K562 (cell line): ENCODE measurements at regions not wholly inside any gene's neighbourhood (a gene's known extent, or its start where the extent isn't known, plus 50 kb on each side); places are given as distances from the start of the nearest gene placed in this dataset.

ENCODE experiments used
- ATAC-seq: fragments of 200-7000 bp; cut with Tn5 transposase; 3 replicates; pipeline ENCODE4 v1.9.1; 2020; ENCODE audit warnings: moderate library complexity
- BruUV-seq: library from RNA; stranded (reverse); fragments of 400-500 nt; replicated peaks from 2 replicates; lab custom pipeline; 2021; lab: Mats Ljungman, UMichigan
- CTCF ChIA-PET: fragments of 300-600 bp; formaldehyde crosslinking; extraction: SDS; loops from one replicate; lab custom pipeline; 2021; ENCODE audit warnings: low intra/inter-chr PET ratio; lab: Yijun Ruan, JAX
- POLR2A ChIA-PET: fragments of 300-600, 350-650 bp; sonication (Branson Sonifier 250); formaldehyde crosslinking; extraction: SDS; loops from one replicate; lab custom pipeline; 2021; ENCODE audit warnings: antibody characterized with exemption, inconsistent platforms; lab: Yijun Ruan, JAX
- DNase-seq, 4 experiments: peaks; one replicate each; pipeline versions ENCODE4 v3.0.0 to v3.0.0-alpha.2; 2011 to 2018; ENCODE audit warnings: low spot score in 3 of 4, mixed read lengths in 3 of 4; ENCODE audit errors: extremely low read depth in 1 of 4
- FAIRE-seq: peaks from 2 replicates; lab custom pipeline; 2011; peaks lifted over from hg19 to GRCh38; lab: Jason Lieb, UNC
- H2AFZ ChIP-seq: 2 replicates; pipeline ENCODE4 v1.6.0; 2011; ENCODE audit warnings: low read depth, low read length, control low read depth, inconsistent platforms
- H3K27ac ChIP-seq: fragments of 200-600 bp; 3 replicates; pipeline ENCODE4 v1.8.0; 2011; ENCODE audit warnings: low read depth, mild to moderate bottlenecking, control low read depth, inconsistent platforms, low read length, moderate library complexity, mixed read lengths; ENCODE audit errors: extremely low read depth
- H3K27me3 ChIP-seq, 2 experiments: fragments of 300-600 bp in 1 of 2; 2 replicates in 1 of 2; 3 replicates in 1 of 2; pipeline versions ENCODE4 v1.6.0 to v1.8.0; 2011; ENCODE audit warnings: inconsistent platforms in 2 of 2, low read length in 2 of 2, mild to moderate bottlenecking in 1 of 2, mixed read lengths in 1 of 2, moderate library complexity in 1 of 2; ENCODE audit not compliant: control insufficient read depth in 2 of 2, insufficient read depth in 2 of 2
- H3K36me3 ChIP-seq: fragments of 300-600 bp; 3 replicates; pipeline ENCODE4 v1.8.0; 2011; ENCODE audit warnings: mild to moderate bottlenecking, low read length, inconsistent platforms; ENCODE audit not compliant: control insufficient read depth, insufficient read depth
- H3K4me1 ChIP-seq, 2 experiments: fragments of 200-600 bp in 1 of 2; replicated peaks in 1 of 2; 2 replicates in 1 of 2; 3 replicates in 1 of 2; pipeline versions ENCODE4 v1.5.1 to v1.8.0; 2011; ENCODE audit warnings: inconsistent platforms in 2 of 2, low read length in 2 of 2, mild to moderate bottlenecking in 1 of 2, mixed read lengths in 1 of 2, moderate library complexity in 1 of 2; ENCODE audit not compliant: control insufficient read depth in 2 of 2, insufficient read depth in 2 of 2
- H3K4me2 ChIP-seq: 2 replicates; pipeline ENCODE4 v1.6.1; 2011; ENCODE audit warnings: low read length, control low read depth, inconsistent platforms, mixed read lengths; ENCODE audit not compliant: insufficient read depth
- H3K4me3 ChIP-seq: fragments of 200-600 bp; sonication (generic), shearing (Covaris generic); 2 replicates; pipeline ENCODE4 v1.5.1; 2016; ENCODE audit warnings: control low read depth, inconsistent platforms
- H3K79me2 ChIP-seq: fragments of 200-600 bp; 3 replicates; pipeline ENCODE4 v1.8.0; 2011; ENCODE audit warnings: low read length, inconsistent platforms; ENCODE audit not compliant: control insufficient read depth, insufficient read depth
- H3K9ac ChIP-seq, 2 experiments: 2 replicates each; pipeline versions ENCODE4 v1.6.0 to v1.6.1; 2011; ENCODE audit warnings: low read depth in 2 of 2, low read length in 2 of 2, control low read depth in 1 of 2, inconsistent platforms in 1 of 2, mild to moderate bottlenecking in 1 of 2, mixed read lengths in 1 of 2; ENCODE audit not compliant: insufficient read depth in 1 of 2
- H3K9me1 ChIP-seq: one replicate; pipeline ENCODE4 v1.6.0; 2011; ENCODE audit warnings: inconsistent platforms, mild to moderate bottlenecking, low read length, moderate library complexity; ENCODE audit not compliant: control insufficient read depth, insufficient read depth
- H3K9me3 ChIP-seq: replicated peaks from 2 replicates; pipeline ENCODE4 v1.5.1; 2011; ENCODE audit warnings: low read depth, low read length, inconsistent platforms; ENCODE audit not compliant: control insufficient read depth, insufficient read depth
- H4K20me1 ChIP-seq: replicated peaks from 2 replicates; pipeline ENCODE4 v1.6.1; 2011; ENCODE audit warnings: low read length, inconsistent platforms, mixed read lengths; ENCODE audit not compliant: control insufficient read depth, insufficient read depth
- EP400 ChIP-seq: fragments of 450-650 bp; IDR thresholded peaks from 2 replicates; pipeline ENCODE4 v1.6.1; 2017; ENCODE audit warnings: antibody characterized with exemption, mild to moderate bottlenecking, moderate library complexity
- ETV6 ChIP-seq, 3 experiments: fragments of 150-350 bp in 1 of 3; sonication (generic) in 1 of 3; formaldehyde crosslinking in 1 of 3; IDR thresholded peaks; 2 replicates each; pipeline versions ENCODE4 v1.6.1 to v1.8.0; 2014 to 2022; ENCODE audit warnings: borderline replicate concordance in 2 of 3, low read depth in 2 of 3, antibody characterized with exemption in 1 of 3, low read length in 1 of 3, mild to moderate bottlenecking in 1 of 3, missing genetic modification reagents in 1 of 3
- ZNF239 ChIP-seq: fragments of 250-450 bp; sonication (Bioruptor Pico); IDR thresholded peaks from 2 replicates; pipeline ENCODE4 v1.4.0; 2020; ENCODE audit warnings: mild to moderate bottlenecking
- WGBS: fragments of 100-300 bp; shearing (Covaris generic); methylation state at CpG from one replicate; pipeline ENCODE4 v1.1.6; 2016; ENCODE audit warnings: low coverage, mixed read lengths; ENCODE audit not compliant: insufficient coverage; ENCODE audit errors: missing lambda C conversion rate; 5-methylcytosine and 5-hydroxymethylcytosine counted together
- in situ Hi-C: fragments of 300-500 bp; cut with MboI; formaldehyde crosslinking; loops from 4 replicates; pipeline ENCODE4 v1.15.0; 2018; ENCODE audit warnings: inconsistent platforms, mixed read lengths
- intact Hi-C: fragments of 100-400 bp; cut with micrococcal nuclease; formaldehyde crosslinking; loops from 2 replicates; pipeline ENCODE4 v1.14.2; 2022
- TF ChIP-seq, protein P1 (sequence below): fragments of 250-450 bp; sonication (Bioruptor Pico); IDR thresholded peaks from 2 replicates; pipeline ENCODE4 v1.4.0; 2020
- TF ChIP-seq, protein P2 (sequence below): IDR thresholded peaks from 2 replicates; pipeline ENCODE4 v1.6.1; 2016; ENCODE audit warnings: missing genetic modification characterization, missing compliant biosample characterization

- H3K9me1 ChIP-seq, result no peaks in the 10 kb centered on the region
- no peaks in the 10 kb centered on the region for H3K27me3 ChIP-seq
- ChIA-PET POLR2A (no interaction called here), CTCF (no interaction called here)
- no peak for DNase-seq
- H3K27ac ChIP-seq, result no peak overlapping the region
- H3K79me2 ChIP-seq, result no peaks in the 10 kb centered on the region
- no peak overlapping the region for H3K4me3 ChIP-seq
- ATAC-seq, result no peak
- H2AFZ ChIP-seq, result no peak overlapping the region
- H3K9me3 ChIP-seq, result peaks cover 9% of the 10 kb centered on the region
- TF ChIP-seq EP400 (no peak), ZNF239 (CRISPR knock-in tag) (no peak), ETV6 (IDR thresholded peaks at IDR 0.05; ENCODE audit: borderline replicate concordance in 1 of 2, low read depth in 2 of 2, low read length in 1 of 2) (no peak), ETV6 (CRISPR knock-in tag; IDR thresholded peaks at IDR 0.05; ENCODE audit: borderline replicate concordance) (no peak)
- TF ChIP-seq, protein P1, sequence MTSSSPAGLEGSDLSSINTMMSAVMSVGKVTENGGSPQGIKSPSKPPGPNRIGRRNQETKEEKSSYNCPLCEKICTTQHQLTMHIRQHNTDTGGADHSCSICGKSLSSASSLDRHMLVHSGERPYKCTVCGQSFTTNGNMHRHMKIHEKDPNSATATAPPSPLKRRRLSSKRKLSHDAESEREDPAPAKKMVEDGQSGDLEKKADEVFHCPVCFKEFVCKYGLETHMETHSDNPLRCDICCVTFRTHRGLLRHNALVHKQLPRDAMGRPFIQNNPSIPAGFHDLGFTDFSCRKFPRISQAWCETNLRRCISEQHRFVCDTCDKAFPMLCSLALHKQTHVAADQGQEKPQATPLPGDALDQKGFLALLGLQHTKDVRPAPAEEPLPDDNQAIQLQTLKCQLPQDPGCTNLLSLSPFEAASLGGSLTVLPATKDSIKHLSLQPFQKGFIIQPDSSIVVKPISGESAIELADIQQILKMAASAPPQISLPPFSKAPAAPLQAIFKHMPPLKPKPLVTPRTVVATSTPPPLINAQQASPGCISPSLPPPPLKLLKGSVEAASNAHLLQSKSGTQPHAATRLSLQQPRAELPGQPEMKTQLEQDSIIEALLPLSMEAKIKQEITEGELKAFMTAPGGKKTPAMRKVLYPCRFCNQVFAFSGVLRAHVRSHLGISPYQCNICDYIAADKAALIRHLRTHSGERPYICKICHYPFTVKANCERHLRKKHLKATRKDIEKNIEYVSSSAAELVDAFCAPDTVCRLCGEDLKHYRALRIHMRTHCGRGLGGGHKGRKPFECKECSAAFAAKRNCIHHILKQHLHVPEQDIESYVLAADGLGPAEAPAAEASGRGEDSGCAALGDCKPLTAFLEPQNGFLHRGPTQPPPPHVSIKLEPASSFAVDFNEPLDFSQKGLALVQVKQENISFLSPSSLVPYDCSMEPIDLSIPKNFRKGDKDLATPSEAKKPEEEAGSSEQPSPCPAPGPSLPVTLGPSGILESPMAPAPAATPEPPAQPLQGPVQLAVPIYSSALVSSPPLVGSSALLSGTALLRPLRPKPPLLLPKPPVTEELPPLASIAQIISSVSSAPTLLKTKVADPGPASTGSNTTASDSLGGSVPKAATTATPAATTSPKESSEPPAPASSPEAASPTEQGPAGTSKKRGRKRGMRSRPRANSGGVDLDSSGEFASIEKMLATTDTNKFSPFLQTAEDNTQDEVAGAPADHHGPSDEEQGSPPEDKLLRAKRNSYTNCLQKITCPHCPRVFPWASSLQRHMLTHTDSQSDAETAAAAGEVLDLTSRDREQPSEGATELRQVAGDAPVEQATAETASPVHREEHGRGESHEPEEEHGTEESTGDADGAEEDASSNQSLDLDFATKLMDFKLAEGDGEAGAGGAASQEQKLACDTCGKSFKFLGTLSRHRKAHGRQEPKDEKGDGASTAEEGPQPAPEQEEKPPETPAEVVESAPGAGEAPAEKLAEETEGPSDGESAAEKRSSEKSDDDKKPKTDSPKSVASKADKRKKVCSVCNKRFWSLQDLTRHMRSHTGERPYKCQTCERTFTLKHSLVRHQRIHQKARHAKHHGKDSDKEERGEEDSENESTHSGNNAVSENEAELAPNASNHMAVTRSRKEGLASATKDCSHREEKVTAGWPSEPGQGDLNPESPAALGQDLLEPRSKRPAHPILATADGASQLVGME (CRISPR knock-in tag), result no peak
- TF ChIP-seq, protein P2, sequence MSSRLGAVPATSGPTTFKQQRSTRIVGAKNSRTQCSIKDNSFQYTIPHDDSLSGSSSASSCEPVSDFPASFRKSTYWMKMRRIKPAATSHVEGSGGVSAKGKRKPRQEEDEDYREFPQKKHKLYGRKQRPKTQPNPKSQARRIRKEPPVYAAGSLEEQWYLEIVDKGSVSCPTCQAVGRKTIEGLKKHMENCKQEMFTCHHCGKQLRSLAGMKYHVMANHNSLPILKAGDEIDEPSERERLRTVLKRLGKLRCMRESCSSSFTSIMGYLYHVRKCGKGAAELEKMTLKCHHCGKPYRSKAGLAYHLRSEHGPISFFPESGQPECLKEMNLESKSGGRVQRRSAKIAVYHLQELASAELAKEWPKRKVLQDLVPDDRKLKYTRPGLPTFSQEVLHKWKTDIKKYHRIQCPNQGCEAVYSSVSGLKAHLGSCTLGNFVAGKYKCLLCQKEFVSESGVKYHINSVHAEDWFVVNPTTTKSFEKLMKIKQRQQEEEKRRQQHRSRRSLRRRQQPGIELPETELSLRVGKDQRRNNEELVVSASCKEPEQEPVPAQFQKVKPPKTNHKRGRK (tag), result no peak
- 12% methylated on average over 3 of the region's 3 CpGs for WGBS
- H3K4me1 ChIP-seq, result no peaks in the 10 kb centered on the region
- no peak overlapping the region for H3K9ac ChIP-seq
- H3K36me3 ChIP-seq, result no peaks in the 10 kb centered on the region
- H3K4me2 ChIP-seq, result no peak overlapping the region
- BruUV-seq, result no TSS peak
- intact Hi-C loops (no loop called here), in situ Hi-C loops (no loop called here)
- FAIRE-seq, result no peak
- no peaks in the 10 kb centered on the region for H4K20me1 ChIP-seq
These were observed 208.1 kb upstream of the DUSP10 start for GRCh38 chr1:221949996-221950395.
